Naive thymus-derived CD4-positive, alpha-beta T cell (primary cell): ENCODE measurements at regions not wholly inside any gene's neighbourhood (a gene's known extent, or its start where the extent isn't known, plus 50 kb on each side); places are given as distances from the start of the nearest gene placed in this dataset.

Experiments used
- ATAC-seq: fragments of 150-1000 bp; cut with Tn5 transposase; 2 replicates; pipeline ENCODE4 v1.10.0; 2021; ENCODE audit warnings: mild to moderate bottlenecking, moderate library complexity
- CTCF ChIA-PET: fragments of 350-600 bp; sonication (Branson Sonifier 250); formaldehyde crosslinking; loops from one replicate; lab custom pipeline; 2021; ENCODE audit warnings: antibody characterized with exemption; lab: Charles Lee
- POLR2A ChIA-PET: fragments of 350-600 bp; sonication (Branson Sonifier 250); formaldehyde crosslinking; loops from one replicate; lab custom pipeline; 2021; ENCODE audit warnings: antibody characterized with exemption, inconsistent platforms; lab: Charles Lee
- DNase-seq, 9 donors: peaks; one replicate each; pipeline versions ENCODE4 v3.0.0 to v3.0.0-alpha.2; 2020 to 2022; ENCODE audit warnings: mixed read lengths in 1 of 9
- H3K27ac ChIP-seq: one replicate; pipeline ENCODE4 v1.7.0; 2013; ENCODE audit warnings: mild to moderate bottlenecking, low read depth, low read length, moderate library complexity
- H3K27me3 ChIP-seq, 2 donors: one replicate each; pipeline ENCODE4 v1.7.0; 2013; ENCODE audit warnings: low read length in 2 of 2, mild to moderate bottlenecking in 2 of 2, moderate library complexity in 2 of 2; ENCODE audit not compliant: control insufficient read depth in 2 of 2, insufficient read depth in 2 of 2
- H3K36me3 ChIP-seq, 3 experiments: 1 replicate in 2 of 3; 2 replicates in 1 of 3; pipeline ENCODE4 v1.7.0; 2013; ENCODE audit warnings: low read length in 3 of 3, mild to moderate bottlenecking in 3 of 3, moderate library complexity in 1 of 3; ENCODE audit not compliant: insufficient read depth in 3 of 3, control insufficient read depth in 2 of 3
- H3K4me1 ChIP-seq, 2 donors: one replicate each; pipeline ENCODE4 v1.7.0; 2013; ENCODE audit warnings: low read length in 2 of 2, mild to moderate bottlenecking in 2 of 2, moderate library complexity in 1 of 2; ENCODE audit not compliant: control insufficient read depth in 2 of 2, insufficient read depth in 2 of 2
- H3K4me3 ChIP-seq: 2 replicates; pipeline ENCODE4 v1.7.0; 2013; ENCODE audit warnings: mild to moderate bottlenecking, low read length
- H3K9me3 ChIP-seq, 3 experiments: 1 replicate in 2 of 3; 2 replicates in 1 of 3; pipeline ENCODE4 v1.7.0; 2013; ENCODE audit warnings: low read length in 3 of 3; ENCODE audit not compliant: control insufficient read depth in 2 of 3
- H3K27ac Mint-ChIP-seq, 9 donors: one replicate each; pipeline ENCODE4 v1.8.0; 2020 to 2022; ENCODE audit warnings: mixed read lengths in 9 of 9, mild to moderate bottlenecking in 8 of 9, moderate library complexity in 5 of 9, inconsistent platforms in 2 of 9
- H3K27me3 Mint-ChIP-seq, 5 donors: one replicate each; pipeline ENCODE4 v1.8.0; 2021 to 2022; ENCODE audit warnings: mixed read lengths in 5 of 5, mild to moderate bottlenecking in 1 of 5
- H3K36me3 Mint-ChIP-seq, 5 donors: one replicate each; pipeline ENCODE4 v1.8.0; 2020 to 2022; ENCODE audit warnings: mixed read lengths in 5 of 5, mild to moderate bottlenecking in 3 of 5, inconsistent platforms in 1 of 5
- H3K4me1 Mint-ChIP-seq, 7 donors: one replicate each; pipeline ENCODE4 v1.8.0; 2020 to 2022; ENCODE audit warnings: mixed read lengths in 7 of 7, mild to moderate bottlenecking in 3 of 7, inconsistent platforms in 1 of 7
- H3K4me3 Mint-ChIP-seq, 10 donors: one replicate each; pipeline ENCODE4 v1.8.0; 2020 to 2022; ENCODE audit warnings: mild to moderate bottlenecking in 10 of 10, mixed read lengths in 10 of 10, moderate library complexity in 6 of 10, inconsistent platforms in 2 of 10
- H3K9me3 Mint-ChIP-seq, 11 donors: one replicate each; pipeline ENCODE4 v1.8.0; 2020 to 2022; ENCODE audit warnings: mixed read lengths in 11 of 11, mild to moderate bottlenecking in 4 of 11, inconsistent platforms in 1 of 11, moderate library complexity in 1 of 11
- intact Hi-C, 2 donors: fragments of 100-400 bp; cut with micrococcal nuclease; formaldehyde crosslinking; loops; one replicate each; pipeline ENCODE4 v1.15.1; 2023

GRCh38 chr2:116456429-116456828, 1358.1 kb upstream of the DDX18 start:
- Mint-ChIP-seq H3K27ac (no peak overlapping the region), H3K27me3 (no peaks in the 10 kb centered on the region), H3K4me3 (no peak overlapping the region), H3K36me3 (no peaks in the 10 kb centered on the region), H3K9me3 (peaks cover 5 to 29% (median 11%) of the 10 kb centered on the region in 11 donors), H3K4me1 (no peaks in the 10 kb centered on the region)
- ChIA-PET POLR2A (no interaction called here), CTCF (no interaction called here)
- Histone ChIP-seq H3K9me3 (peaks cover 0 to 6% (median 0%) of the 10 kb centered on the region in 3 experiments), H3K27me3 (no peaks in the 10 kb centered on the region), H3K36me3 (no peaks in the 10 kb centered on the region), H3K27ac (no peak overlapping the region), H3K4me3 (no peak overlapping the region), H3K4me1 (no peaks in the 10 kb centered on the region)
- intact Hi-C loops, result no loop called here
- no peak for DNase-seq
- no peak for ATAC-seq

- H3K4me3 Mint-ChIP-seq, result no peak overlapping the region
Measured at GRCh38 chr2:116467243-116467642, 1347.2 kb upstream of the DDX18 start.

GRCh38 chr2:116477229-116477628, 1337.3 kb upstream of the DDX18 start:
- Histone ChIP-seq H3K4me1 (no peaks in the 10 kb centered on the region), H3K27ac (no peak overlapping the region), H3K9me3 (no peaks in the 10 kb centered on the region), H3K4me3 (no peak overlapping the region), H3K27me3 (no peaks in the 10 kb centered on the region), H3K36me3 (no peaks in the 10 kb centered on the region)
- Mint-ChIP-seq H3K27ac (no peak overlapping the region), H3K9me3 (peaks cover 0 to 23% (median 12%) of the 10 kb centered on the region in 11 donors), H3K36me3 (no peaks in the 10 kb centered on the region), H3K27me3 (no peaks in the 10 kb centered on the region), H3K4me1 (peaks cover 0 to 1% (median 0%) of the 10 kb centered on the region in 7 donors), H3K4me3 (no peak overlapping the region)
- POLR2A ChIA-PET, result no interaction called here
- CTCF ChIA-PET, result no interaction called here
- ATAC-seq, result no peak
- intact Hi-C loops, result no loop called here
- DNase-seq, result no peak

More at GRCh38 chr2:116467243-116467642, 1347.2 kb upstream of the DDX18 start:
- ATAC-seq, result no peak
- Histone ChIP-seq H3K27ac (no peak overlapping the region), H3K4me1 (no peaks in the 10 kb centered on the region), H3K9me3 (peaks cover 0 to 5% (median 0%) of the 10 kb centered on the region in 3 experiments), H3K27me3 (no peaks in the 10 kb centered on the region), H3K36me3 (no peaks in the 10 kb centered on the region), H3K4me3 (no peak overlapping the region)
- Mint-ChIP-seq H3K27ac (no peak overlapping the region), H3K36me3 (peaks cover 0 to 9% (median 0%) of the 10 kb centered on the region in 5 donors), H3K27me3 (no peaks in the 10 kb centered on the region), H3K4me1 (no peaks in the 10 kb centered on the region), H3K9me3 (peaks cover 12 to 53% (median 24%) of the 10 kb centered on the region in 11 donors)
- CTCF ChIA-PET, result no interaction called here
- DNase-seq, result no peak
- intact Hi-C loops, result no loop called here
- POLR2A ChIA-PET, result no interaction called here

- Histone ChIP-seq H3K9me3 (peaks cover 0 to 11% (median 0%) of the 10 kb centered on the region in 3 experiments), H3K4me3 (no peak overlapping the region), H3K4me1 (no peaks in the 10 kb centered on the region), H3K27me3 (no peaks in the 10 kb centered on the region), H3K27ac (no peak overlapping the region), H3K36me3 (no peaks in the 10 kb centered on the region)
- no peak overlapping the region for H3K27ac Mint-ChIP-seq
- no peaks in the 10 kb centered on the region for H3K27me3 Mint-ChIP-seq
- DNase-seq (no peak), ATAC-seq (no peak)
- H3K9me3 Mint-ChIP-seq, result peaks cover 0 to 36% (median 19%) of the 10 kb centered on the region in 11 donors
- CTCF ChIA-PET, result no interaction called here
- no peaks in the 10 kb centered on the region for H3K36me3 Mint-ChIP-seq
- POLR2A ChIA-PET, result no interaction called here
- intact Hi-C loops, result no loop called here
- H3K4me1 Mint-ChIP-seq, result no peaks in the 10 kb centered on the region
- no peak overlapping the region for H3K4me3 Mint-ChIP-seq
Measured at GRCh38 chr2:116487336-116487735, 1327.2 kb upstream of the DDX18 start.

- Mint-ChIP-seq H3K36me3 (no peaks in the 10 kb centered on the region), H3K4me1 (no peaks in the 10 kb centered on the region), H3K27me3 (no peaks in the 10 kb centered on the region), H3K27ac (no peak overlapping the region), H3K9me3 (peaks cover 4 to 35% (median 20%) of the 10 kb centered on the region in 11 donors), H3K4me3 (no peak overlapping the region)
- no peaks in the 10 kb centered on the region for H3K27me3 ChIP-seq
- ChIA-PET CTCF (no interaction called here), POLR2A (no interaction called here)
- no peaks in the 10 kb centered on the region for H3K4me1 ChIP-seq
- peaks cover 0 to 7% (median 0%) of the 10 kb centered on the region in 3 experiments for H3K9me3 ChIP-seq
- no peak for DNase-seq
- H3K36me3 ChIP-seq, result no peaks in the 10 kb centered on the region
- intact Hi-C loops, result no loop called here
- no peak overlapping the region for H3K27ac ChIP-seq
- no peak for ATAC-seq
- no peak overlapping the region for H3K4me3 ChIP-seq
Measured at GRCh38 chr2:116489292-116489691, 1325.2 kb upstream of the DDX18 start.

GRCh38 chr2:116489944-116490343, 1324.5 kb upstream of the DDX18 start:
- Histone ChIP-seq H3K4me1 (no peaks in the 10 kb centered on the region), H3K36me3 (no peaks in the 10 kb centered on the region), H3K9me3 (peaks cover 0 to under 1% (median 0%) of the 10 kb centered on the region in 3 experiments), H3K4me3 (no peak overlapping the region), H3K27me3 (no peaks in the 10 kb centered on the region), H3K27ac (no peak overlapping the region)
- Mint-ChIP-seq H3K9me3 (peaks cover 4 to 35% (median 20%) of the 10 kb centered on the region in 11 donors), H3K27me3 (no peaks in the 10 kb centered on the region), H3K4me1 (no peaks in the 10 kb centered on the region), H3K4me3 (no peak overlapping the region), H3K36me3 (no peaks in the 10 kb centered on the region), H3K27ac (no peak overlapping the region)
- ATAC-seq, result no peak
- ChIA-PET POLR2A (no interaction called here), CTCF (no interaction called here)
- intact Hi-C loops, result no loop called here
- DNase-seq, result no peak

GRCh38 chr2:116490511-116491145, 1323.9 kb upstream of the DDX18 start:
- ChIA-PET CTCF (no interaction called here), POLR2A (no interaction called here)
- Mint-ChIP-seq H3K4me3 (no peak overlapping the region), H3K36me3 (no peaks in the 10 kb centered on the region), H3K9me3 (peaks cover 4 to 32% (median 19%) of the 10 kb centered on the region in 11 donors), H3K27ac (no peak overlapping the region), H3K4me1 (no peaks in the 10 kb centered on the region), H3K27me3 (no peaks in the 10 kb centered on the region)
- intact Hi-C loops, result no loop called here
- H3K36me3 ChIP-seq, result no peaks in the 10 kb centered on the region
- no peak overlapping the region for H3K4me3 ChIP-seq
- H3K27me3 ChIP-seq, result no peaks in the 10 kb centered on the region
- no peaks in the 10 kb centered on the region for H3K9me3 ChIP-seq
- H3K27ac ChIP-seq, result no peak overlapping the region
- H3K4me1 ChIP-seq, result no peaks in the 10 kb centered on the region
- DNase-seq (no peak), ATAC-seq (no peak)
